Neural cell (in vitro differentiated cells): ENCODE measurements at regions not wholly inside any gene's neighbourhood (a gene's known extent, or its start where the extent isn't known, plus 50 kb on each side); places are given as distances from the start of the nearest gene placed in this dataset.

Experiments
- H2AFZ ChIP-seq: fragments of 200-600, 300-800 bp; sonication (generic), shearing (Covaris generic); 2 replicates; pipeline ENCODE4 v1.6.0; 2014; ENCODE audit warnings: low read depth, mild to moderate bottlenecking, antibody characterized with exemption, low read length, moderate library complexity
- H3F3A ChIP-seq: fragments of 200-600 bp; shearing (Covaris generic); 2 replicates; pipeline ENCODE4 v1.6.1; 2016; ENCODE audit warnings: mild to moderate bottlenecking, moderate library complexity, mixed read lengths, antibody characterized with exemption, low read length; ENCODE audit not compliant: insufficient read depth, poor library complexity, severe bottlenecking
- H3K27ac ChIP-seq: fragments of 200-600, 300-800 bp; sonication (generic), shearing (Covaris generic); 2 replicates; pipeline ENCODE4 v1.5.1; 2014; ENCODE audit warnings: mild to moderate bottlenecking, low read length, moderate library complexity
- H3K27me3 ChIP-seq: fragments of 300-800, 200-600 bp; sonication (generic), shearing (Covaris generic); 2 replicates; pipeline ENCODE4 v1.6.0; 2014; ENCODE audit warnings: mild to moderate bottlenecking, low read depth, low read length, moderate library complexity; ENCODE audit not compliant: insufficient read depth
- H3K36me3 ChIP-seq: fragments of 300-800, 200-600 bp; sonication (generic), shearing (Covaris generic); 2 replicates; pipeline ENCODE4 v1.5.1; 2014; ENCODE audit warnings: mild to moderate bottlenecking, antibody characterized with exemption, low read length, moderate library complexity; ENCODE audit not compliant: insufficient read depth
- H3K4me2 ChIP-seq: fragments of 300-800, 200-600 bp; sonication (generic), shearing (Covaris generic); 2 replicates; pipeline ENCODE4 v1.6.0; 2014; ENCODE audit warnings: mild to moderate bottlenecking, low read length
- H3K4me3 ChIP-seq: fragments of 300-800, 200-600 bp; sonication (generic), shearing (Covaris generic); 2 replicates; pipeline ENCODE4 v1.5.1; 2014; ENCODE audit warnings: mild to moderate bottlenecking, low read length, moderate library complexity
- H3K79me2 ChIP-seq: fragments of 200-600 bp; shearing (Covaris generic); replicated peaks from 2 replicates; pipeline ENCODE4 v1.6.0; 2014; ENCODE audit warnings: mild to moderate bottlenecking, low read length, moderate library complexity; ENCODE audit not compliant: insufficient read depth
- H3K9ac ChIP-seq: fragments of 300-800, 200-600 bp; sonication (generic), shearing (Covaris generic); 2 replicates; pipeline ENCODE4 v1.6.1; 2016; ENCODE audit warnings: mild to moderate bottlenecking, low read length, mixed read lengths
- H3K9me2 ChIP-seq: fragments of 200-600 bp; shearing (Covaris generic); 2 replicates; pipeline ENCODE4 v1.6.1; 2016; ENCODE audit warnings: mild to moderate bottlenecking, low read length, mixed read lengths; ENCODE audit not compliant: insufficient read depth
- H3K9me3 ChIP-seq: fragments of 200-600, 300-800 bp; sonication (generic), shearing (Covaris generic); 2 replicates; pipeline ENCODE4 v1.6.1; 2016; ENCODE audit warnings: mild to moderate bottlenecking, mixed run types, low read length, moderate library complexity, mixed read lengths
- H4K20me1 ChIP-seq: fragments of 200-600 bp; shearing (Covaris generic); 2 replicates; pipeline ENCODE4 v1.6.1; 2016; ENCODE audit warnings: mild to moderate bottlenecking, mixed run types; ENCODE audit not compliant: insufficient read depth
- CTCF ChIP-seq: fragments of 450-650 bp; IDR thresholded peaks from 2 replicates; pipeline ENCODE4 v1.5.1; 2014; ENCODE audit warnings: antibody characterized with exemption, mild to moderate bottlenecking, moderate library complexity; ENCODE audit not compliant: poor library complexity, severe bottlenecking
- EP300 ChIP-seq: fragments of 450-650 bp; conservative IDR thresholded peaks from 2 replicates; pipeline ENCODE4 v1.6.1; 2014; ENCODE audit warnings: antibody characterized with exemption, mild to moderate bottlenecking, moderate library complexity; ENCODE audit not compliant: poor library complexity, severe bottlenecking
- EZH2 ChIP-seq: fragments of 200-600, 300-800 bp; shearing (Covaris generic), sonication (generic); IDR thresholded peaks from 2 replicates; pipeline ENCODE4 v1.6.1; 2014; ENCODE audit warnings: antibody characterized with exemption, low read length, borderline replicate concordance, mild to moderate bottlenecking; ENCODE audit not compliant: insufficient read depth, poor library complexity, severe bottlenecking
- MXI1 ChIP-seq: fragments of 450-650 bp; conservative IDR thresholded peaks from 2 replicates; pipeline ENCODE4 v1.6.1; 2014; ENCODE audit warnings: antibody characterized with exemption, mild to moderate bottlenecking; ENCODE audit not compliant: poor library complexity, severe bottlenecking
- POLR2AphosphoS5 ChIP-seq: IDR thresholded peaks from 2 replicates; pipeline ENCODE4 v1.6.1; 2012
- RAD21 ChIP-seq: fragments of 450-650 bp; conservative IDR thresholded peaks from 2 replicates; pipeline ENCODE4 v1.6.1; 2014; ENCODE audit warnings: antibody characterized with exemption, mild to moderate bottlenecking, moderate library complexity
- REST ChIP-seq: IDR thresholded peaks from 2 replicates; pipeline ENCODE4 v1.6.1; 2012; ENCODE audit warnings: borderline replicate concordance
- SMC3 ChIP-seq: fragments of 450-650 bp; conservative IDR thresholded peaks from 2 replicates; pipeline ENCODE4 v1.6.1; 2014; ENCODE audit warnings: antibody characterized with exemption, mild to moderate bottlenecking, moderate library complexity; ENCODE audit not compliant: poor library complexity
- TAF1 ChIP-seq: IDR thresholded peaks from 2 replicates; pipeline ENCODE4 v1.6.1; 2012; ENCODE audit warnings: low read depth

GRCh38 chr10:123355748-123356481 is 201.7 kb downstream of the BUB3 start:
- Histone ChIP-seq H3K36me3 (no peaks in the 10 kb centered on the region), H3K79me2 (no peaks in the 10 kb centered on the region), H3F3A (no peaks in the 10 kb centered on the region), H3K27me3 (peaks cover 39% of the 10 kb centered on the region), H3K9ac (no peak overlapping the region), H3K9me2 (no peaks in the 10 kb centered on the region), H2AFZ (no peak overlapping the region), H3K4me3 (no peak overlapping the region), H3K9me3 (no peaks in the 10 kb centered on the region), H3K27ac (no peak overlapping the region), H4K20me1 (no peaks in the 10 kb centered on the region), H3K4me2 (no peak overlapping the region)
- TF ChIP-seq EZH2 (no peak), POLR2AphosphoS5 (no peak), REST (no peak), EP300 (no peak)

GRCh38 chr10:123356799-123357198 is 202.6 kb downstream of the BUB3 start:
- H3K9me2 ChIP-seq: no peaks in the 10 kb centered on the region
- H3F3A ChIP-seq: no peaks in the 10 kb centered on the region
- no peak overlapping the region for H3K9ac ChIP-seq
- H3K27ac ChIP-seq: no peak overlapping the region
- no peak overlapping the region for H3K4me3 ChIP-seq
- H3K9me3 ChIP-seq: no peaks in the 10 kb centered on the region
- H3K27me3 ChIP-seq: peaks cover 41% of the 10 kb centered on the region
- H3K36me3 ChIP-seq: no peaks in the 10 kb centered on the region
- no peak for TF ChIP-seq MXI1
- no peak for TF ChIP-seq TAF1
- no peak for TF ChIP-seq SMC3
- no peak for TF ChIP-seq REST
- no peak for TF ChIP-seq EZH2
- no peak for TF ChIP-seq RAD21
- TF ChIP-seq EP300: no peak
- TF ChIP-seq CTCF: no peak
- no peak for TF ChIP-seq POLR2AphosphoS5
- no peaks in the 10 kb centered on the region for H4K20me1 ChIP-seq
- no peaks in the 10 kb centered on the region for H3K79me2 ChIP-seq
- H3K4me2 ChIP-seq: no peak overlapping the region
- no peak overlapping the region for H2AFZ ChIP-seq
